Sigmoid colon (tissue), 6 donors: ENCODE measurements at regions not wholly inside any gene's neighbourhood (a gene's known extent, or its start where the extent isn't known, plus 50 kb on each side); places are given as distances from the start of the nearest gene placed in this dataset.
"Not testable (repeated sequence)": the region's sequence is repeated elsewhere in the genome, so short reads cannot be mapped to it uniquely, and the experiment has no call there.

ENCODE experiments used
- DNase-seq: peaks from one replicate; pipeline ENCODE4 v3.0.0-alpha.2; 2019
- H3K27ac ChIP-seq, 4 donors: fragments of 200-600 bp; sonication (generic); one replicate each; pipeline ENCODE4 v1.5.1; 2016 to 2019; ENCODE audit warnings: mild to moderate bottlenecking in 1 of 4
- H3K27me3 ChIP-seq, 3 donors: fragments of 200-600 bp; sonication (generic); one replicate each; pipeline ENCODE4 v1.5.1; 2019; ENCODE audit warnings: mild to moderate bottlenecking in 1 of 3
- H3K36me3 ChIP-seq, 4 donors: fragments of 200-600 bp; sonication (generic); one replicate each; pipeline ENCODE4 v1.5.1; 2016 to 2019
- H3K4me1 ChIP-seq, 4 donors: fragments of 200-600 bp; sonication (generic); one replicate each; pipeline ENCODE4 v1.5.1; 2017 to 2019
- H3K4me3 ChIP-seq, 4 donors: fragments of 200-600 bp; sonication (generic); one replicate each; pipeline ENCODE4 v1.5.1; 2017 to 2019; ENCODE audit warnings: mild to moderate bottlenecking in 2 of 4, moderate library complexity in 1 of 4
- H3K9me3 ChIP-seq, 4 donors: fragments of 200-600 bp in 3 of 4; sonication (generic) in 3 of 4; one replicate each; pipeline versions ENCODE4 v1.5.1 to v1.6.1; 2013 to 2019
- EP300 ChIP-seq, 4 donors: sonication (generic); formaldehyde crosslinking; IDR thresholded peaks; one replicate each; pipeline ENCODE4 v1.6.1; 2017; ENCODE audit warnings: antibody characterized with exemption in 4 of 4
- POLR2A ChIP-seq, 2 donors: fragments of 450-650 bp; IDR thresholded peaks; one replicate each; pipeline ENCODE4 v1.6.1; 2016; ENCODE audit warnings: antibody characterized with exemption in 2 of 2, mild to moderate bottlenecking in 2 of 2, moderate library complexity in 2 of 2
- POLR2AphosphoS5 ChIP-seq, 4 donors: sonication (generic); formaldehyde crosslinking; IDR thresholded peaks; one replicate each; pipeline ENCODE4 v1.6.1; 2017; ENCODE audit warnings: antibody characterized with exemption in 4 of 4
- WGBS, 2 donors: extraction: QIAGEN DNeasy Blood & Tissue Kit; methylation state at CpG; one replicate each; pipeline ENCODE4 v1.1.7; 2013; 5-methylcytosine and 5-hydroxymethylcytosine counted together
- intact Hi-C: fragments of 100-400 bp; cut with DNase I; formaldehyde crosslinking; loops from one replicate; pipeline ENCODE4 v1.15.1; 2023
- TF ChIP-seq, protein P1 (sequence below), 4 experiments: fragments of 450-650 bp in 3 of 4; fragments of 200-600 bp in 1 of 4; IDR thresholded peaks; one replicate each; pipeline ENCODE4 v1.5.1; 2016 to 2019; ENCODE audit warnings: antibody characterized with exemption in 4 of 4, mild to moderate bottlenecking in 3 of 4, moderate library complexity in 2 of 4
- donor health status: healthy with polysubstance abuse.
- donor health status: healthy.

DNA sequence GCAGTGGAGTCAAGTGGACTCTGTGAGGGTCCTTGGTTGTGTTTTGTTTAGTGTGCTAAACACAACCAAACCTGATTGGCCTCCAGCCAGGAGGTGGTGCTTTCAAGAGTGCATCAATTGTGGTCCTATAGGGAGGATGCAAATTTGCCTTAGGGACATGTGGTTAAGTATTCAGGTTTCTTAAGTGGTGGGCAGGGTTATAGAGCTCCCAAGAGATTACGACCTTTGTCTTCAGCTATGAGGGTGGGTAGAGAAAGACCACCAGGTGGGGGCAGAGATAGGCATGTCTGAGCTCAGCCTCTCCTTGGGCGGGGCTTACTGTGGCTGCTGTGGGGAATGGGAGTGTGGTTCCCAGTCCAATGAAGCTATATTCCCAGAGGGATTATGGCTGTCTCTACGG lies 186.6 kb downstream of the SQOR start:
- 89 to 93% methylated on average over 3 of the region's 3 CpGs for WGBS, 2 donors
- TF ChIP-seq, protein P1, sequence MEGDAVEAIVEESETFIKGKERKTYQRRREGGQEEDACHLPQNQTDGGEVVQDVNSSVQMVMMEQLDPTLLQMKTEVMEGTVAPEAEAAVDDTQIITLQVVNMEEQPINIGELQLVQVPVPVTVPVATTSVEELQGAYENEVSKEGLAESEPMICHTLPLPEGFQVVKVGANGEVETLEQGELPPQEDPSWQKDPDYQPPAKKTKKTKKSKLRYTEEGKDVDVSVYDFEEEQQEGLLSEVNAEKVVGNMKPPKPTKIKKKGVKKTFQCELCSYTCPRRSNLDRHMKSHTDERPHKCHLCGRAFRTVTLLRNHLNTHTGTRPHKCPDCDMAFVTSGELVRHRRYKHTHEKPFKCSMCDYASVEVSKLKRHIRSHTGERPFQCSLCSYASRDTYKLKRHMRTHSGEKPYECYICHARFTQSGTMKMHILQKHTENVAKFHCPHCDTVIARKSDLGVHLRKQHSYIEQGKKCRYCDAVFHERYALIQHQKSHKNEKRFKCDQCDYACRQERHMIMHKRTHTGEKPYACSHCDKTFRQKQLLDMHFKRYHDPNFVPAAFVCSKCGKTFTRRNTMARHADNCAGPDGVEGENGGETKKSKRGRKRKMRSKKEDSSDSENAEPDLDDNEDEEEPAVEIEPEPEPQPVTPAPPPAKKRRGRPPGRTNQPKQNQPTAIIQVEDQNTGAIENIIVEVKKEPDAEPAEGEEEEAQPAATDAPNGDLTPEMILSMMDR (IDR thresholded peaks at IDR 0.05), result no peak
- no peak for TF ChIP-seq POLR2AphosphoS5 (IDR thresholded peaks at IDR 0.05)
- TF ChIP-seq EP300 (IDR thresholded peaks at IDR 0.05), result no peak
- TF ChIP-seq POLR2A (IDR thresholded peaks at IDR 0.05), result no peak
- H3K4me3 ChIP-seq, result no peak overlapping the region
- no peaks in the 10 kb centered on the region for H3K9me3 ChIP-seq
- no peak overlapping the region for H3K27ac ChIP-seq
- H3K4me1 ChIP-seq, result no peaks in the 10 kb centered on the region
- intact Hi-C loops, result no loop called here
- no peaks in the 10 kb centered on the region for H3K27me3 ChIP-seq
- no peaks in the 10 kb centered on the region for H3K36me3 ChIP-seq
- DNase-seq, result no peak

DNA sequence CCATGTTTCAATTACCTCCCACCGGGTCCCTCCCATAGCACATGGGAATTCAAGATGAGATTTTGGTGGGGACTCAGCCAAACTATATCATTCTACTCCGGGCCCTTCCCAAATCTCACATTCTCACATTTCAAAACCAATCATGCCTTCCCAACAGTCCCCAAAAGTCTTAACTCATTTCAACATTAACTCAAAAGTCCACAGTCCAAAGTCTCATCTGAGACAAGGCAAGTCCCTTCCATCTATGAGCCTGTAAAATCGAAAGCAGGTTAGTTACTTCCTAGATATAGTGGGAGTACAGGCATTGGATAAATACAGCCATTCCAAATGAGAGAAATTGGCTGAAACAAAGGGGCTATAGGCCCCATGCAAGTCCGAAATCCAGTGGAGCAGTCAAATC lies 188.1 kb downstream of the SQOR start:
- H3K4me3 ChIP-seq, H3K9me3 ChIP-seq, H3K4me1 ChIP-seq, H3K27me3 ChIP-seq, intact Hi-C loops, H3K27ac ChIP-seq, DNase-seq, H3K36me3 ChIP-seq: not testable (repeated sequence)
- WGBS, 2 donors, result 65 to 81% methylated on average over 4 of the region's 4 CpGs

DNA sequence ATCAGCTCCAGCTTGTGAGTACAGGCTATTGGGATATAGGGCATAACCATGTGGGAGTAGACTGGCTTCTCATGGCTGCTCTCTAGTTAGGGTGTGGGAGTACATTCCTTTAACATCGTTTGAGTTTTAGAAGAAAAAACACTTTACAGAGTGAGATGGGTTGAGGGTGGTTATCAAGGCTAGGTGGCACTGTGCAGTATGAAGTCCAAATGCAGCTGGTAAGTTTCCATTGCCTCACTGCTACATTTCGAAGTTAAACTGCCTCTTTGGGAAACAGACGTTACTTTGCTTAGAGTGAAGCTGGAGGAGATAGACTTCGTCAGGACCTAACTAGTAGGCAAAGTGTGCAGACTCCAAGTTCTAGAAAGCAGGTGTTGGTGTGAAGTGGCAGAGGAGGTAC lies 192.4 kb downstream of the SQOR start:
- intact Hi-C loops, result no loop called here
- Histone ChIP-seq H3K9me3 (no peaks in the 10 kb centered on the region), H3K36me3 (no peaks in the 10 kb centered on the region), H3K4me1 (no peaks in the 10 kb centered on the region), H3K27me3 (no peaks in the 10 kb centered on the region), H3K27ac (no peak overlapping the region), H3K4me3 (no peak overlapping the region)
- TF ChIP-seq POLR2A (IDR thresholded peaks at IDR 0.05), result no peak
- no peak for TF ChIP-seq EP300 (IDR thresholded peaks at IDR 0.05)
- TF ChIP-seq POLR2AphosphoS5 (IDR thresholded peaks at IDR 0.05), result no peak
- TF ChIP-seq, protein P1 (IDR thresholded peaks at IDR 0.05), result no peak
- DNase-seq, result no peak
- WGBS, 2 donors, result 47 to 70% methylated on average over 4 of the region's 4 CpGs

DNA sequence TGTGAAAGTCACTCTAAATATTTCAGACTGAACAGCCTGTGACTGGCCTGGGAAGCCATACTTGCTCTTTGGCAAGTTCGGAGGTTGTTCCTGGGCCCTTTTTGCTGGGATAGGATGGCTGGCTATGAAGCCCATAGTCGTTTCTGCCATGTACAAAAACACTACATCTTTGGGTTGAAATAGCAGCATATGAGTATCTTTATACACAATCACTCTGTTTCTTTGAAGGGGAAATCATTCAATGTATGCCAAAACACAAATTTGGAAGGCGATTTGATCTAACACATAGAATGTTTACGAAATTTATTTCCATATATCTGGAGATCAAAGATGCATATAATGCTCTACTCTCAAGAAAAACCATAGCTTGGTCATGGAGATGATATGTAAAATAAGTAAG lies 192.9 kb downstream of the SQOR start:
- Histone ChIP-seq H3K27ac (no peak overlapping the region), H3K9me3 (no peaks in the 10 kb centered on the region), H3K4me3 (no peak overlapping the region), H3K36me3 (no peaks in the 10 kb centered on the region), H3K4me1 (no peaks in the 10 kb centered on the region), H3K27me3 (no peaks in the 10 kb centered on the region)
- 83 to 89% methylated on average over 4 of the region's 4 CpGs for WGBS, 2 donors
- TF ChIP-seq, protein P1 (IDR thresholded peaks at IDR 0.05), result no peak
- TF ChIP-seq POLR2AphosphoS5 (IDR thresholded peaks at IDR 0.05) (no peak), EP300 (IDR thresholded peaks at IDR 0.05) (no peak), POLR2A (IDR thresholded peaks at IDR 0.05) (no peak)
- DNase-seq, result no peak
- intact Hi-C loops, result no loop called here

DNA sequence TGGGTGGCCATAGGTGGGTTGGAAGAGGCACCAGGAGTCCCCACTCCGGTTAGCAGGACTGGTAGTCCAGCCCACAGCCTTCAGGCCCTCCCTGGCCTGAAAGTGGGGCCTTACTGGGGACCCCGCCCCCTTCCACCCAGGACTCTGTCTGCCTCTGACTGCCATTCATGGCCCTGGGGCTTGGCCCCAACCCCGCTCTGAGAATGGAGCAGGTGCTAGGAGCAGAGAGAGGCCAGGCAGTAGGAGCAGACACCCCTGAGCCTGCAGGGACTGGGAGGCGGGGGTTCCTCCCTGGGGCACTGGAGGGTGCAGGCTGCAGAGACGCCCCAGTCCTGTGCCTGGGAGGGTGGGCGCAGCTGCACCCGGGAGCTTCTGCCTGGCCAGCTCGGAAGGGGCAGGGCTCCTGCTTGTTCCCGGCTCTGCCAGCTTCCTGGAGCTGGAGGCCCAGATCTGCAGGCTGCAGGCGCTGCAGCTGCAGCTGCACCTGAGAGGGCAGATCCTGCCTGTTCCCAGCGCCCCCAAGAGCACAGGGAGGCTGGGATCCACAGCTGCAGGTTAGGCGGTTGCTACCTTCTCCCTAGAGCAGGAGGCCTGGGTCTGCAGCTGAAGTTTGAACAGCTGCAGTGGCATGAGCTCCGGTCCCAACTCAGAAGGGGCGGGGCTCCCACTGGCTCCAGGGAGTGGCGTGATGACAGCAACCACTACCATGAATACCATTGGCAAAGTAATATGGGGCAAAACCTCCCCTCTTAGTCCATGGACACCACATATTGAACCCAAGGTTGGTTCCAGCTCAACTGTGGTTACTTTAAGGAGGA lies 194.7 kb downstream of the SQOR start:
- TF ChIP-seq POLR2A (IDR thresholded peaks at IDR 0.05) (no peak), EP300 (IDR thresholded peaks at IDR 0.05) (no peak), POLR2AphosphoS5 (IDR thresholded peaks at IDR 0.05) (no peak)
- TF ChIP-seq, protein P1 (IDR thresholded peaks at IDR 0.05), result no peak
- Histone ChIP-seq H3K4me3 (no peak overlapping the region), H3K9me3 (no peaks in the 10 kb centered on the region), H3K36me3 (no peaks in the 10 kb centered on the region), H3K27ac (no peak overlapping the region), H3K27me3 (no peaks in the 10 kb centered on the region), H3K4me1 (no peaks in the 10 kb centered on the region)
- DNase-seq, result no peak
- 31 to 71% methylated on average over 15 of the region's 15 CpGs for WGBS, 2 donors
- intact Hi-C loops, result no loop called here
